ENCODE measurements at regions not wholly inside any gene's neighbourhood (a gene's known extent, or its start where the extent isn't known, plus 50 kb on each side); places are given as distances from the start of the nearest gene placed in this dataset.
"Not testable (repeated sequence)": the region's sequence is repeated elsewhere in the genome, so short reads cannot be mapped to it uniquely, and the experiment has no call there.

- DNase-seq, result no peak
- H3K4me3 Mint-ChIP-seq, result no peak overlapping the region
- ATAC-seq, result no peak
- H3K4me1 Mint-ChIP-seq, result no peaks in the 10 kb centered on the region
- H3K27ac Mint-ChIP-seq, result no peak overlapping the region
- H3K27me3 Mint-ChIP-seq, result no peaks in the 10 kb centered on the region
- H3K9me3 Mint-ChIP-seq, result peaks cover 11 to 37% of the 10 kb centered on the region in 2 donors
Measured at GRCh38 chr3:26091626-26092025, 301.7 kb downstream of the OXSM start.

GRCh38 chr3:26097111-26097510 lies 307.2 kb downstream of the OXSM start:
- H3K9me3 Mint-ChIP-seq, result peaks cover 11 to 38% of the 10 kb centered on the region in 2 donors
- H3K27ac Mint-ChIP-seq, ATAC-seq, H3K4me3 Mint-ChIP-seq, H3K27me3 Mint-ChIP-seq, H3K4me1 Mint-ChIP-seq, DNase-seq: not testable (repeated sequence)

DNA sequence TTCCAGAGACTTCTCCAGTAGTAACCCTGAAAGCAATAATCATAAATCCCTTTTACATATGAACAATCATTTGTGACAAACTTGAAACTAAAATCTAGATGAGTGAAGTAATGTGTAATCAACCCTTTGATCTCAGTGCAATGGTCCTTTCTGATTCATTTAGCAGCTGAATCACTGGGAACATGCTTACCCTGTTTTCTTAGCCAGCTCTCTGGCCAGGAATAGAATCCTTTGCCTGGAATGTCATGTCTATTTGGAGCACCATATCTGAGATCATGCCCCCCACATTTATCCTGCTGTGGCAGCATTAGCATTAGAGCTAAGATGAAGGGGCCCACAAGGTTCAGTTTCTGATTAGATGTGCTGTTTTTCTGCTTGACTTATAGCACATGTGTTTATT lies 309.8 kb downstream of the OXSM start:
- Mint-ChIP-seq H3K27ac (no peak overlapping the region), H3K27me3 (no peaks in the 10 kb centered on the region), H3K9me3 (peaks cover 6 to 38% of the 10 kb centered on the region in 2 donors), H3K4me3 (no peak overlapping the region), H3K4me1 (no peaks in the 10 kb centered on the region)
- no peak for DNase-seq
- ATAC-seq, result no peak

- no peak for DNase-seq
- Mint-ChIP-seq H3K27me3 (no peaks in the 10 kb centered on the region), H3K9me3 (peaks cover 6 to 36% of the 10 kb centered on the region in 2 donors), H3K4me3 (no peak overlapping the region), H3K27ac (no peak overlapping the region), H3K4me1 (no peaks in the 10 kb centered on the region)
- no peak for ATAC-seq
Measured at GRCh38 chr3:26100176-26100575, 310.3 kb downstream of the OXSM start.

- DNase-seq, result no peak
- H3K4me1 Mint-ChIP-seq, result no peaks in the 10 kb centered on the region
- no peaks in the 10 kb centered on the region for H3K27me3 Mint-ChIP-seq
- H3K9me3 Mint-ChIP-seq, result peaks cover 0 to 18% of the 10 kb centered on the region in 2 donors
- H3K27ac Mint-ChIP-seq, result no peak overlapping the region
- H3K4me3 Mint-ChIP-seq, result no peak overlapping the region
- ATAC-seq, result no peak
Measured at GRCh38 chr3:26102376-26102775, 312.5 kb downstream of the OXSM start.

DNA sequence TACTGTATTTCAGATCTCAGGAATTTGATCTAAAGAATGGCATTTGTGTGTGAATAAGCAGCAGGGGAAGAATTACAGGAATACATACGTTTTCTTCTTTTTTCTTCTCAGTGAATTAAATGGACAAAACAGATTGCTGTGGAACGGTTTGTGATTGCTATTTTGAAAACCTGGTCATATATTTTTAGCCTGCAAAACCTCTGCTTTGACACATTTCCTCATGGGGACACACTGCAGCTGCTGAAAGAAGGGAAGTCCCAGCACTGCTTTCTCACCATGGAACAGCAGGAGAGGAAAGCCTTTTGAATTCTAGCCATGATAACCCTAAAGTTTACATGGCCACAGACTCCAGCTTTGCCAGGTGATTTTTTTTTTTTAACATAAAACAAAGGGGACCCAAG lies 315.0 kb downstream of the OXSM start:
- Mint-ChIP-seq H3K27ac (no peak overlapping the region), H3K27me3 (no peaks in the 10 kb centered on the region), H3K4me3 (no peak overlapping the region), H3K4me1 (no peaks in the 10 kb centered on the region), H3K9me3 (peaks cover 0 to 11% of the 10 kb centered on the region in 2 donors)
- ATAC-seq (no peak), DNase-seq (no peak)

DNA sequence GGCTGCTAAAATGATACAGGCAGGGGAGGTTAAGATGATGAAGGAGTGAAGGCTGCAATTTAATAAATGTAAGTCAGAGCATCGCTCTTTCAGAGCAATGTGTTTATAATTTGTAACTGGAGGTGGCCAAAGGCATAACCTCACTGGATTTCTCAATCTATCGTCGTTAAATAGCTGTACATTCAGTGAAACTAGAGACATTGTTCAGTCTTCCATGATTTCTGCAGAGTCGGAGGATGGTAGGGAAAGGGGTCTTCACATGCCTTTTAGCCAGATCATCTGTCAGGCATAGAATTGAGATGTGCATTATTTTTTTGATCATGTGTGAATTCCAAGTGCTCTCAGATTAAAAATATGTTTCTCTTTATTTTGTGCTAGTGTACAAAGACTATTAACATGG lies 315.4 kb downstream of the OXSM start:
- H3K4me1 Mint-ChIP-seq, result no peaks in the 10 kb centered on the region
- peaks cover 0 to 11% of the 10 kb centered on the region in 2 donors for H3K9me3 Mint-ChIP-seq
- ATAC-seq (no peak), DNase-seq (no peak)
- no peak overlapping the region for H3K4me3 Mint-ChIP-seq
- no peaks in the 10 kb centered on the region for H3K27me3 Mint-ChIP-seq
- no peak overlapping the region for H3K27ac Mint-ChIP-seq

- Mint-ChIP-seq H3K27ac (no peak overlapping the region), H3K4me3 (no peak overlapping the region), H3K27me3 (no peaks in the 10 kb centered on the region), H3K9me3 (peaks cover 0 to 11% of the 10 kb centered on the region in 2 donors), H3K4me1 (no peaks in the 10 kb centered on the region)
- ATAC-seq (no peak), DNase-seq (no peak)
Measured at GRCh38 chr3:26106228-26106627, 316.3 kb downstream of the OXSM start.

GRCh38 chr3:26108846-26109489 lies 319.1 kb downstream of the OXSM start:
- Mint-ChIP-seq H3K9me3 (peaks cover 0 to 16% of the 10 kb centered on the region in 2 donors), H3K27ac (no peak overlapping the region), H3K4me3 (no peak overlapping the region), H3K4me1 (no peaks in the 10 kb centered on the region), H3K27me3 (no peaks in the 10 kb centered on the region)
- ATAC-seq, result no peak
- no peak for DNase-seq

- no peak for DNase-seq
- Mint-ChIP-seq H3K27ac (no peak overlapping the region), H3K27me3 (no peaks in the 10 kb centered on the region), H3K9me3 (peaks cover 0 to 5% of the 10 kb centered on the region in 2 donors), H3K4me1 (no peaks in the 10 kb centered on the region), H3K4me3 (no peak overlapping the region)
- ATAC-seq, result no peak
Measured at GRCh38 chr3:26114851-26115250, 325.0 kb downstream of the OXSM start.

GRCh38 chr3:26118165-26118564 lies 328.3 kb downstream of the OXSM start:
- H3K9me3 Mint-ChIP-seq, result peaks cover 2 to 5% of the 10 kb centered on the region in 2 donors
- no peak overlapping the region for H3K4me3 Mint-ChIP-seq
- no peaks in the 10 kb centered on the region for H3K27me3 Mint-ChIP-seq
- H3K27ac Mint-ChIP-seq, result no peak overlapping the region
- DNase-seq (no peak), ATAC-seq (no peak)
- H3K4me1 Mint-ChIP-seq, result no peaks in the 10 kb centered on the region

DNA sequence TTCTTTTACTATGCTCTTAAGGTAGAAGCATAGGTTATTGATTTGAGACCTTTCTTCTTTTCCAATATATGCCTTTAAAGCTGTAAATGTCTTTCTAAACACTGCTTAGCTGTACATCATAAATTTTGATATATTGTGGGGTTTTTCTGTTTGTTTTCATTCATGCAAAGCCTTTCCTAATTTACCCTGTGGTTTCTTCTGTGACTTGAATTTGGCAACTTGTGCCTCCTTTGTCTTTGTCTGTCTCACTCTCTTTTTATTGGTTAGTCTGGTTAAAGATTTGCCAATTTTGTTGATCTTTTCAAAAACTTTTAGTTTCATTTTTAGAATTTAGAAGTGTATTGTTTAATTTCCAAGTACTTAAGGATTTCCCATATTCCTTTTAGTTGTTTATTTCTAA lies 343.1 kb downstream of the OXSM start:
- no peak for ATAC-seq
- Mint-ChIP-seq H3K4me1 (no peaks in the 10 kb centered on the region), H3K9me3 (peaks cover 0 to 14% of the 10 kb centered on the region in 2 donors), H3K27me3 (no peaks in the 10 kb centered on the region), H3K4me3 (no peak overlapping the region), H3K27ac (no peak overlapping the region)
- DNase-seq, result no peak

- Mint-ChIP-seq H3K4me3 (no peak overlapping the region), H3K27ac (no peak overlapping the region), H3K4me1 (no peaks in the 10 kb centered on the region), H3K27me3 (no peaks in the 10 kb centered on the region), H3K9me3 (peaks cover 12 to 13% of the 10 kb centered on the region in 2 donors)
- ATAC-seq (no peak), DNase-seq (no peak)
Measured at GRCh38 chr3:26141296-26141695, 351.4 kb downstream of the OXSM start.

- ATAC-seq (no peak), DNase-seq (no peak)
- H3K4me1 Mint-ChIP-seq, result no peaks in the 10 kb centered on the region
- no peaks in the 10 kb centered on the region for H3K27me3 Mint-ChIP-seq
- H3K4me3 Mint-ChIP-seq, result no peak overlapping the region
- H3K9me3 Mint-ChIP-seq, result peaks cover 21 to 24% of the 10 kb centered on the region in 2 donors
- H3K27ac Mint-ChIP-seq, result no peak overlapping the region
Measured at GRCh38 chr3:26145769-26146168, 355.9 kb downstream of the OXSM start.

DNA sequence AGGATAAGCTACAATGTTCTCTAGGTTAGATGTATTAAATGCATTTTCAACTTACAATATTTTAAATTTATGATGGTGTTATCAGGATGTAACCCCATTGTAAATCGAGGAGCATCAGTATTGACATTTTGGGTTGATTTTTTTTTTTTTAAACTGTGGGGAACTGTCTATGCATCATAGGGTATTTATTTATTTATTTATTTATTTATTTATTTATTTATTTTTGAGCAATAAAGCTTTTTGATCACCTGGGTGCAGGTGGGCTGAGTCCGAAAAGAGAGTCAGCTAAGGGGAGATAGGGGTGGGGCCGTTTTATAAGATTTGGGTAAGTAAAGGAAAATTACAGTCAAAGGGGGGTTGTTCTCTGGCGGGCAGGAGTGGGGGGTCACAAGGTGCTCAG lies 367.5 kb downstream of the OXSM start:
- H3K27me3 Mint-ChIP-seq, H3K27ac Mint-ChIP-seq, DNase-seq, H3K4me1 Mint-ChIP-seq, H3K9me3 Mint-ChIP-seq, ATAC-seq, H3K4me3 Mint-ChIP-seq: not testable (repeated sequence)

DNA sequence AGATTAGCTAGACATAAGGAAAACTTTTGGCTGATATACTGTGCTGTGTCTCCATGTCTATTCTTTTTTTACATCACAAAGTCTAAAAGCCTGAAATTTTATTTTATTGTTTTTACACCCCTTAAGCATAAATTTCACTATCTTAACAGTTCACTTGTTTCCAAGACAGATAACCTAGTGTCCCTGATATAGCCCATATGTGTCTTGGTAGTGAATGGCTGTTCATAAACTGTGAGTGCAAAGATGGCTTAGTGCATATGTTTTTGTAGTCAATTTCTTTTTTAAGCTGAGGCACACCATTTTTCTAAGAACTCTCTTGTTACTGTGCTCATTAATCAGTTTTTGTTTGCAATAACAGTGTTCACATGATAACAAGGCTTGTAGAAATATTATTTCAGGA lies 381.1 kb downstream of the OXSM start:
- no peaks in the 10 kb centered on the region for H3K4me1 Mint-ChIP-seq
- ATAC-seq (no peak), DNase-seq (no peak)
- peaks cover 19 to 21% of the 10 kb centered on the region in 2 donors for H3K9me3 Mint-ChIP-seq
- H3K27me3 Mint-ChIP-seq, result no peaks in the 10 kb centered on the region
- H3K4me3 Mint-ChIP-seq, result no peak overlapping the region
- H3K27ac Mint-ChIP-seq, result no peak overlapping the region

DNA sequence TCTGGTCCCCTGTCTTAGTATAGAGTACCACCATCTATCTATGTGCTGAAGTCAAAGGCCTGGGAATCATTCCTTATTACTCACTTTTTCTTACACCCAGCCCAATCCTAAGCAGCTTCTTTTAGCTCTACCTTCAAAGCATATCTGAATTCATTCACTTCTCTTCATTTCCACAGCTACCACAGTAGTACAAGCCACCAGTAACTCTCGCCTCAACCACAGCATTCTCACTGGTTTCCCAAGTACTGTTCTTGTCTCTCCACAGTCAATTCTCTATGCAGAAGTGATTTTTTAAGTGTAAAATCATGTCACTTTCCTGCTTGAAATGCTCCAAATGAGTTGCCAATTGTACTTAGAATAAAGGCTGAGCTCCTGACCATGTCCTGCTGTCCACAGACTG lies 401.7 kb downstream of the OXSM start:
- H3K4me1 Mint-ChIP-seq, result no peaks in the 10 kb centered on the region
- peaks cover 22% of the 10 kb centered on the region in 2 donors for H3K9me3 Mint-ChIP-seq
- DNase-seq (no peak), ATAC-seq (no peak)
- no peaks in the 10 kb centered on the region for H3K27me3 Mint-ChIP-seq
- H3K4me3 Mint-ChIP-seq, result no peak overlapping the region
- H3K27ac Mint-ChIP-seq, result no peak overlapping the region

Data from stimulated activated naive CD8-positive, alpha-beta T cell treated with anti-CD3 and anti-CD28 coated beads, Interleukin-15, amount 100 ng/mL, for 72 hours (primary cell).